H1 (cell line): ENCODE measurements at regions not wholly inside any gene's neighbourhood (a gene's known extent, or its start where the extent isn't known, plus 50 kb on each side); places are given as distances from the start of the nearest gene placed in this dataset.
"Not testable (repeated sequence)": the region's sequence is repeated elsewhere in the genome, so short reads cannot be mapped to it uniquely, and the experiment has no call there.

Source experiments
- CTCF ChIA-PET: fragments of 300-600 bp; sonication (Branson Sonifier 250); formaldehyde crosslinking; loops from one replicate; lab custom pipeline; 2021; ENCODE audit not compliant: partially characterized antibody; lab: Charles Lee
- POLR2A ChIA-PET: fragments of 300-600 bp; sonication (Branson Sonifier 250); formaldehyde crosslinking; loops from one replicate; lab custom pipeline; 2021; ENCODE audit warnings: inconsistent platforms; ENCODE audit not compliant: partially characterized antibody; lab: Charles Lee
- DNase-seq, 2 experiments: peaks; one replicate each; pipeline versions ENCODE4 v3.0.0 to v3.0.0-alpha.2; 2010 to 2022; ENCODE audit warnings: low spot score in 2 of 2, low read depth in 1 of 2, mixed read lengths in 1 of 2
- FAIRE-seq: peaks from 2 replicates; lab custom pipeline; 2011; peaks lifted over from hg19 to GRCh38; lab: Jason Lieb, UNC
- H2AFZ ChIP-seq: 2 replicates; pipeline ENCODE4 v1.8.1; 2012; ENCODE audit warnings: low read length, inconsistent platforms
- H2AK5ac ChIP-seq: 2 replicates; pipeline ENCODE4 v1.6.1; 2013; ENCODE audit warnings: low read depth, low read length
- H2BK120ac ChIP-seq: replicated peaks from 2 replicates; pipeline ENCODE3; 2013; ENCODE audit warnings: low read depth, low read length, inconsistent platforms
- H2BK12ac ChIP-seq: 2 replicates; pipeline ENCODE4 v1.6.1; 2013; ENCODE audit warnings: low read depth, low read length
- H2BK15ac ChIP-seq: 2 replicates; pipeline ENCODE4 v1.6.1; 2013; ENCODE audit warnings: low read length
- H2BK20ac ChIP-seq: 2 replicates; pipeline ENCODE4 v1.6.1; 2013; ENCODE audit warnings: low read length
- H2BK5ac ChIP-seq: 2 replicates; pipeline ENCODE4 v1.6.1; 2013; ENCODE audit warnings: low read depth, low read length
- H3K14ac ChIP-seq: 2 replicates; pipeline ENCODE4 v1.6.1; 2013; ENCODE audit warnings: inconsistent platforms; ENCODE audit not compliant: insufficient read length
- H3K18ac ChIP-seq: 2 replicates; pipeline ENCODE4 v1.6.1; 2013; ENCODE audit warnings: low read length; ENCODE audit errors: extremely low read depth
- H3K23ac ChIP-seq: 2 replicates; pipeline ENCODE4 v1.6.1; 2013; ENCODE audit warnings: inconsistent platforms; ENCODE audit not compliant: insufficient read length
- H3K23me2 ChIP-seq: 2 replicates; pipeline ENCODE4 v1.6.1; 2013; ENCODE audit warnings: low read depth, low read length
- H3K27ac ChIP-seq: 2 replicates; pipeline ENCODE4 v1.6.1; 2011; ENCODE audit warnings: low read depth, low read length, inconsistent platforms
- H3K27me3 ChIP-seq, 4 experiments: replicated peaks in 1 of 4; 1 replicate in 1 of 4; 2 replicates in 3 of 4; pipeline versions ENCODE4 v1.6.1 to v1.8.1; 2011 to 2013; ENCODE audit warnings: low read length in 3 of 4, mild to moderate bottlenecking in 3 of 4, inconsistent platforms in 2 of 4, mixed read lengths in 2 of 4, moderate library complexity in 1 of 4; ENCODE audit not compliant: control insufficient read depth in 3 of 4, insufficient read depth in 3 of 4; ENCODE audit errors: extremely low read depth in 1 of 4
- H3K36me3 ChIP-seq, 4 experiments: 2 replicates each; pipeline versions ENCODE4 v1.6.1 to v1.8.1; 2011 to 2013; ENCODE audit warnings: mild to moderate bottlenecking in 4 of 4, low read length in 3 of 4, moderate library complexity in 2 of 4, control low read depth in 1 of 4, inconsistent platforms in 1 of 4; ENCODE audit not compliant: insufficient read depth in 4 of 4, control insufficient read depth in 2 of 4
- H3K4ac ChIP-seq: replicated peaks from 2 replicates; pipeline ENCODE3; 2013; ENCODE audit warnings: low read length, low read depth, mixed read lengths, inconsistent platforms; ENCODE audit not compliant: insufficient read length
- H3K4me1 ChIP-seq, 4 experiments: replicated peaks in 1 of 4; 1 replicate in 1 of 4; 2 replicates in 3 of 4; pipeline versions ENCODE4 v1.6.1 to v1.8.1; 2011 to 2013; ENCODE audit warnings: low read length in 3 of 4, inconsistent platforms in 2 of 4, mixed read lengths in 1 of 4; ENCODE audit not compliant: insufficient read depth in 4 of 4, control insufficient read depth in 3 of 4
- H3K4me2 ChIP-seq, 2 experiments: 2 replicates each; pipeline versions ENCODE4 v1.6.1 to v1.8.1; 2011 to 2013; ENCODE audit warnings: low read depth in 2 of 2, low read length in 2 of 2, control low read depth in 1 of 2, inconsistent platforms in 1 of 2, mild to moderate bottlenecking in 1 of 2; ENCODE audit not compliant: insufficient read depth in 1 of 2
- H3K4me3 ChIP-seq, 4 experiments: fragments of 200-600, 300-600 bp in 1 of 4; sonication (generic), shearing (Covaris generic), sonication (Bioruptor Twin) in 1 of 4; 2 replicates each; pipeline versions ENCODE4 v1.5.1 to v1.8.1; 2011 to 2016; ENCODE audit warnings: low read length in 4 of 4, low read depth in 3 of 4, control low read depth in 2 of 4, inconsistent platforms in 2 of 4, mild to moderate bottlenecking in 2 of 4, mixed read lengths in 1 of 4, moderate library complexity in 1 of 4; ENCODE audit not compliant: insufficient read depth in 2 of 4; ENCODE audit errors: extremely low read depth in 1 of 4
- H3K56ac ChIP-seq: replicated peaks from 2 replicates; pipeline ENCODE3; 2013; ENCODE audit warnings: low read depth, mild to moderate bottlenecking, mixed read lengths, low read length, inconsistent platforms; ENCODE audit not compliant: insufficient read length
- H3K79me1 ChIP-seq: 2 replicates; pipeline ENCODE4 v1.6.1; 2013; ENCODE audit warnings: low read depth, low read length, control low read depth
- H3K79me2 ChIP-seq, 2 experiments: 2 replicates each; pipeline versions ENCODE4 v1.6.1 to v1.8.1; 2012 to 2013; ENCODE audit warnings: low read length in 2 of 2, mild to moderate bottlenecking in 2 of 2, inconsistent platforms in 1 of 2; ENCODE audit not compliant: insufficient read depth in 2 of 2, control insufficient read depth in 1 of 2
- H3K9ac ChIP-seq, 4 experiments: replicated peaks in 1 of 4; 1 replicate in 1 of 4; 2 replicates in 3 of 4; pipeline versions ENCODE4 v1.6.1 to v1.8.1; 2011 to 2013; ENCODE audit warnings: low read depth in 3 of 4, low read length in 3 of 4, control low read depth in 2 of 4, mild to moderate bottlenecking in 2 of 4, moderate library complexity in 2 of 4, inconsistent platforms in 1 of 4; ENCODE audit errors: extremely low read depth in 1 of 4
- H3K9me3 ChIP-seq, 2 experiments: 2 replicates each; pipeline versions ENCODE4 v1.6.1 to v1.8.1; 2012 to 2013; ENCODE audit warnings: mild to moderate bottlenecking in 2 of 2, moderate library complexity in 2 of 2, control low read depth in 1 of 2, inconsistent platforms in 1 of 2, low read depth in 1 of 2, low read length in 1 of 2, mixed read lengths in 1 of 2; ENCODE audit not compliant: insufficient read depth in 2 of 2
- H4K20me1 ChIP-seq, 2 experiments: replicated peaks in 1 of 2; 2 replicates each; pipeline versions ENCODE3 to v1.8.1; 2011 to 2013; ENCODE audit warnings: inconsistent platforms in 2 of 2, low read length in 2 of 2, mild to moderate bottlenecking in 1 of 2; ENCODE audit not compliant: insufficient read depth in 2 of 2, control insufficient read depth in 1 of 2
- H4K5ac ChIP-seq: 2 replicates; pipeline ENCODE4 v1.6.1; 2013; ENCODE audit warnings: low read length, low read depth, mixed read lengths, inconsistent platforms; ENCODE audit not compliant: insufficient read length
- H4K8ac ChIP-seq: 2 replicates; pipeline ENCODE4 v1.8.0; 2013; ENCODE audit warnings: mild to moderate bottlenecking, moderate library complexity, low read length, inconsistent platforms; ENCODE audit not compliant: insufficient read depth; ENCODE audit errors: extremely low read depth
- H4K91ac ChIP-seq: replicated peaks from 2 replicates; pipeline ENCODE3; 2013; ENCODE audit warnings: low read length, mixed read lengths, inconsistent platforms; ENCODE audit not compliant: insufficient read length
- WGBS, 2 experiments: shearing (Covaris generic) in 1 of 2; methylation state at CpG; one replicate each; pipeline versions ENCODE4 v1.1.6 to v1.1.7; 2013 to 2015; ENCODE audit warnings: low lambda C conversion rate in 2 of 2, mixed read lengths in 2 of 2, inconsistent platforms in 1 of 2, low coverage in 1 of 2, missing lambda C conversion rate in 1 of 2; ENCODE audit not compliant: insufficient replicate concordance in 2 of 2, insufficient coverage in 1 of 2, insufficient read length in 1 of 2; ENCODE audit errors: extremely low coverage in 1 of 2, missing lambda C conversion rate in 1 of 2; 5-methylcytosine and 5-hydroxymethylcytosine counted together

DNA sequence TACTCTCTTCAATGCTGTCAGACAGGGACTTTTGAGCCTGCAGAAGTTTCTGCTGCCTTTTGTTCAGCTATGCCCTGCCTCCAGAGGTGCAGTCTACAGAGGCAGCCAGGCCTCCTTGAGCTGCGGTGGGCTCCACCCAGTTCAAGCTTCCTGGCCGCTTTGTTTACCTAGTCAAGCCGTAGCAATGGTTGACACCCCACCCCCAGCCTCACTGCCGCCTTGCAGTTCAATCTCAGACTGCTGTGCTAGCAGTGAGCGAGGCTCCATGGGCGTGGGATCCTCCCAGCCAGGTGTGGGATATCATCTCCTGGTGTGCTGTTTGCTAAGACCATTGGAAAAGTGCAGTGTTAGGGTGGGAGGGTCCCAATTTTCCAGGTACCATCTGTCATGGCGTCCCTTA, 506.1 kb upstream of the FLRT2 start:
- H3K79me2 ChIP-seq, H4K20me1 ChIP-seq, H3K4me1 ChIP-seq, H3K36me3 ChIP-seq, H3K4ac ChIP-seq, FAIRE-seq, POLR2A ChIA-PET, H2BK12ac ChIP-seq, H3K23me2 ChIP-seq, H3K14ac ChIP-seq, H4K5ac ChIP-seq, H3K27me3 ChIP-seq, H4K8ac ChIP-seq, H4K91ac ChIP-seq, H3K9me3 ChIP-seq, H3K4me3 ChIP-seq, H2BK15ac ChIP-seq, H2BK5ac ChIP-seq, H2BK120ac ChIP-seq, H3K79me1 ChIP-seq, H3K27ac ChIP-seq, H2BK20ac ChIP-seq, H3K4me2 ChIP-seq, DNase-seq, H3K9ac ChIP-seq, H3K18ac ChIP-seq, H2AK5ac ChIP-seq, H3K56ac ChIP-seq, H2AFZ ChIP-seq, H3K23ac ChIP-seq: not testable (repeated sequence)
- WGBS, 2 experiments, result 92% methylated on average over 7 of the region's 7 CpGs; no CpG with 5 or more reads in 1 of the 2 experiments
- CTCF ChIA-PET, result interaction anchor here (1.0 kb wide), 1 partner anchor 13 kb away, joined by 5 read pairs; no protein-coding TSS in a partner anchor
